GM18870 (cell line): ENCODE measurements at regions not wholly inside any gene's neighbourhood (a gene's known extent, or its start where the extent isn't known, plus 50 kb on each side); places are given as distances from the start of the nearest gene placed in this dataset.
"Not testable (repeated sequence)": the region's sequence is repeated elsewhere in the genome, so short reads cannot be mapped to it uniquely, and the experiment has no call there.

Experiments used
- ATAC-seq: cut with Tn5 transposase; IDR thresholded peaks from one replicate; pipeline ENCODE4 v1.9.1; 2021; ENCODE audit warnings: moderate library complexity; ENCODE audit not compliant: unreplicated experiment

GRCh38 chr9:124084087-124084486 is 72.5 kb downstream of the LHX2 start:
- no peak for ATAC-seq

- no peak for ATAC-seq
Measured at GRCh38 chr9:124087226-124087625, 75.7 kb downstream of the LHX2 start.

- no peak for ATAC-seq
Measured at GRCh38 chr9:124088476-124088837, 76.9 kb downstream of the LHX2 start.

- peak; percentile 43 for ATAC-seq
Measured at GRCh38 chr9:124089631-124090488, 78.3 kb downstream of the LHX2 start.

- no peak for ATAC-seq
Measured at GRCh38 chr9:124098141-124098905, 86.8 kb downstream of the LHX2 start.

- ATAC-seq = no peak
Measured at GRCh38 chr9:124099860-124100259, 88.3 kb downstream of the LHX2 start.

- ATAC-seq = no peak
Measured at GRCh38 chr9:124101215-124101968, 89.8 kb downstream of the LHX2 start.

GRCh38 chr9:124101969-124102345 is 90.4 kb downstream of the LHX2 start:
- no peak for ATAC-seq

- ATAC-seq = no peak
Measured at GRCh38 chr9:124102363-124102762, 90.8 kb downstream of the LHX2 start.

GRCh38 chr9:124105266-124105665 is 93.7 kb downstream of the LHX2 start:
- no peak for ATAC-seq

GRCh38 chr9:124108216-124108615 is 96.6 kb downstream of the LHX2 start:
- ATAC-seq = no peak

GRCh38 chr9:124110307-124110915 is 98.8 kb downstream of the LHX2 start:
- ATAC-seq = no peak

GRCh38 chr9:124116683-124117363 is 105.3 kb downstream of the LHX2 start:
- no peak for ATAC-seq

- ATAC-seq = no peak
Measured at GRCh38 chr9:124118894-124119293, 107.3 kb downstream of the LHX2 start.

GRCh38 chr9:124120272-124120671 is 108.7 kb downstream of the LHX2 start:
- no peak for ATAC-seq

- no peak for ATAC-seq
Measured at GRCh38 chr9:124121725-124122124, 110.2 kb downstream of the LHX2 start.

- ATAC-seq = no peak
Measured at GRCh38 chr9:124122321-124122720, 110.8 kb downstream of the LHX2 start.

- ATAC-seq = no peak
Measured at GRCh38 chr9:124122813-124123462, 111.4 kb downstream of the LHX2 start.

- not testable (repeated sequence) for ATAC-seq
Measured at GRCh38 chr9:124123621-124124020, 112.1 kb downstream of the LHX2 start.
